Left lung (tissue), 4 donors: ENCODE measurements at regions not wholly inside any gene's neighbourhood (a gene's known extent, or its start where the extent isn't known, plus 50 kb on each side); places are given as distances from the start of the nearest gene placed in this dataset.

Experiments used
- ATAC-seq: fragments of 200-7000 bp; cut with Tn5 transposase; one replicate; pipeline ENCODE4 v1.9.1; 2020; ENCODE audit warnings: moderate library complexity
- DNase-seq, 4 donors: peaks; one replicate each; pipeline ENCODE4 v3.0.0-alpha.2; 2013 to 2020
- H3K27ac ChIP-seq, 2 donors: fragments of 200-600 bp; sonication (generic) in 1 of 2; one replicate each; pipeline versions ENCODE4 v1.5.0 to v1.8.0; 2020 to 2021
- H3K27me3 ChIP-seq, 2 donors: fragments of 200-600 bp; sonication (generic) in 1 of 2; one replicate each; pipeline versions ENCODE4 v1.5.0 to v1.8.0; 2020 to 2021
- H3K36me3 ChIP-seq, 2 donors: fragments of 200-600 bp; sonication (generic) in 1 of 2; one replicate each; pipeline versions ENCODE4 v1.5.0 to v1.8.0; 2020 to 2021
- H3K4me1 ChIP-seq, 2 donors: fragments of 200-600 bp; one replicate each; pipeline ENCODE4 v1.8.0; 2021
- H3K4me3 ChIP-seq, 2 donors: fragments of 200-600 bp; sonication (generic) in 1 of 2; one replicate each; pipeline versions ENCODE4 v1.5.0 to v1.8.0; 2020 to 2021; ENCODE audit warnings: mild to moderate bottlenecking in 1 of 2
- H3K9me3 ChIP-seq, 2 donors: fragments of 200-600 bp; sonication (generic) in 1 of 2; one replicate each; pipeline versions ENCODE4 v1.5.0 to v1.8.0; 2020 to 2021
- CTCF ChIP-seq, 2 donors: fragments of 200-600 bp; sonication (generic) in 1 of 2; IDR thresholded peaks; one replicate each; pipeline versions ENCODE4 v1.5.0 to v1.8.0; 2021; ENCODE audit warnings: antibody characterized with exemption in 2 of 2
- intact Hi-C, 2 donors: fragments of 100-400 bp; cut with DNase I; formaldehyde crosslinking; loops; one replicate each; pipeline versions ENCODE4 v1.11.2 to v1.14.2; 2022
- donor health status: DM: no; HTN: yes; CAD: no.
- donor health status: DM: no; HTN: no; CAD: no.

GRCh38 chr2:239526666-239527415 lies 126.0 kb upstream of the HDAC4 start:
- Histone ChIP-seq H3K4me3 (no peak overlapping the region), H3K27me3 (peaks cover 0 to 8% of the 10 kb centered on the region in 2 donors), H3K4me1 (no peaks in the 10 kb centered on the region), H3K36me3 (no peaks in the 10 kb centered on the region), H3K9me3 (no peaks in the 10 kb centered on the region), H3K27ac (no peak overlapping the region)
- TF ChIP-seq CTCF (IDR thresholded peaks at IDR 0.05) = no peak
- ATAC-seq (no peak), DNase-seq (no peak)
- intact Hi-C loops = no loop called here

- intact Hi-C loops = no loop called here
- no peak for TF ChIP-seq CTCF (IDR thresholded peaks at IDR 0.05)
- Histone ChIP-seq H3K27me3 (peaks cover 0 to 8% of the 10 kb centered on the region in 2 donors), H3K36me3 (no peaks in the 10 kb centered on the region), H3K9me3 (no peaks in the 10 kb centered on the region), H3K4me1 (no peaks in the 10 kb centered on the region), H3K27ac (no peak overlapping the region), H3K4me3 (no peak overlapping the region)
- no peak for ATAC-seq
- DNase-seq = no peak
Observed at GRCh38 chr2:239526038-239526437, 125.2 kb upstream of the HDAC4 start.

GRCh38 chr2:239523954-239524330 lies 123.1 kb upstream of the HDAC4 start:
- ATAC-seq (peak; percentile 43), DNase-seq (no peak)
- Histone ChIP-seq H3K4me1 (no peaks in the 10 kb centered on the region), H3K36me3 (no peaks in the 10 kb centered on the region), H3K4me3 (no peak overlapping the region), H3K27me3 (peaks cover 0 to 8% of the 10 kb centered on the region in 2 donors), H3K9me3 (no peaks in the 10 kb centered on the region), H3K27ac (no peak overlapping the region)
- intact Hi-C loops = no loop called here
- TF ChIP-seq CTCF (IDR thresholded peaks at IDR 0.05) = no peak

GRCh38 chr2:239523147-239523953 lies 122.5 kb upstream of the HDAC4 start:
- TF ChIP-seq CTCF (IDR thresholded peaks at IDR 0.05) = no peak
- Histone ChIP-seq H3K4me1 (no peaks in the 10 kb centered on the region), H3K27ac (no peak overlapping the region), H3K36me3 (no peaks in the 10 kb centered on the region), H3K27me3 (peaks cover 0 to 8% of the 10 kb centered on the region in 2 donors), H3K4me3 (no peak overlapping the region), H3K9me3 (no peaks in the 10 kb centered on the region)
- DNase-seq (peak in 1 of 4 donors; percentile 62), ATAC-seq (no peak)
- intact Hi-C loops = no loop called here

GRCh38 chr2:239522740-239523119 lies 121.9 kb upstream of the HDAC4 start:
- peak in 1 of 4 donors; percentile 41 for DNase-seq
- intact Hi-C loops = no loop called here
- no peaks in the 10 kb centered on the region for H3K36me3 ChIP-seq
- H3K27ac ChIP-seq = no peak overlapping the region
- no peak for ATAC-seq
- H3K27me3 ChIP-seq = peaks cover 0 to 8% of the 10 kb centered on the region in 2 donors
- TF ChIP-seq CTCF (IDR thresholded peaks at IDR 0.05) = no peak
- H3K4me1 ChIP-seq = no peaks in the 10 kb centered on the region
- no peak overlapping the region for H3K4me3 ChIP-seq
- H3K9me3 ChIP-seq = no peaks in the 10 kb centered on the region
